ENCODE measurements at regions not wholly inside any gene's neighbourhood (a gene's known extent, or its start where the extent isn't known, plus 50 kb on each side); places are given as distances from the start of the nearest gene placed in this dataset.

GRCh38 chr1:166327886-166328285 lies 161.1 kb upstream of the FAM78B start:
- no peak for TF ChIP-seq CTCF (IDR thresholded peaks at IDR 0.05)
- no peak for TF ChIP-seq POLR2AphosphoS5 (IDR thresholded peaks at IDR 0.05)

Measured in transverse colon (tissue), 4 donors.